RPMI7951 (cell line): ENCODE measurements at regions not wholly inside any gene's neighbourhood (a gene's known extent, or its start where the extent isn't known, plus 50 kb on each side); places are given as distances from the start of the nearest gene placed in this dataset.
"Not testable (repeated sequence)": the region's sequence is repeated elsewhere in the genome, so short reads cannot be mapped to it uniquely, and the experiment has no call there.

ENCODE experiments used
- DNase-seq: peaks from one replicate; pipeline ENCODE4 v3.0.0-alpha.2; 2012; ENCODE audit warnings: low read depth

- DNase-seq: not testable (repeated sequence)
Measured at GRCh38 chr4:28077203-28077602, 1216.6 kb downstream of the STIM2 start.

- DNase-seq: no peak
Measured at GRCh38 chr4:28082686-28083390, 1222.2 kb downstream of the STIM2 start.

- no peak for DNase-seq
Measured at GRCh38 chr4:28092610-28093009, 1232.0 kb downstream of the STIM2 start.

GRCh38 chr4:28093071-28093470, 1232.4 kb downstream of the STIM2 start:
- no peak for DNase-seq

GRCh38 chr4:28101583-28101982, 1240.9 kb downstream of the STIM2 start:
- DNase-seq: no peak

GRCh38 chr4:28105271-28105859, 1244.7 kb downstream of the STIM2 start:
- DNase-seq: no peak

- no peak for DNase-seq
Measured at GRCh38 chr4:28106155-28106554, 1245.5 kb downstream of the STIM2 start.

DNA sequence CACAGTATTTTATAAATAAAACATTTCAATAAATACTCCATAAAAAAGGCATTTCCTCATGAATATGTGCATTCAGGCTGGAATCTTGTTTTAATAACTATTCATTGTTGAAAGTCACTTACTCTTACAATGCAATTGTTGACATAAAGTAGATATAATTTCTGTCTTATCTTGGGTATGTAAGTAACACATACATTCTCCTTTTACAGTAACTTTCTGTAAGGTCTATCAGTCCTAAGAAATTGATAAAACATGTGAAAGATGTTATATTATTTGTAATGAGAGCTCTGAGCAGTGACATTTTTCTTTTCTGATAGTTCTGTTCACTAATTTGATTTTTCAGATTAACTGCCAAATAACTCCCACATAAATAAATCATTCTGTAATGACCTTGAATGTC, 1249.2 kb downstream of the STIM2 start:
- DNase-seq: no peak

GRCh38 chr4:28112691-28113335, 1252.2 kb downstream of the STIM2 start:
- not testable (repeated sequence) for DNase-seq

DNA sequence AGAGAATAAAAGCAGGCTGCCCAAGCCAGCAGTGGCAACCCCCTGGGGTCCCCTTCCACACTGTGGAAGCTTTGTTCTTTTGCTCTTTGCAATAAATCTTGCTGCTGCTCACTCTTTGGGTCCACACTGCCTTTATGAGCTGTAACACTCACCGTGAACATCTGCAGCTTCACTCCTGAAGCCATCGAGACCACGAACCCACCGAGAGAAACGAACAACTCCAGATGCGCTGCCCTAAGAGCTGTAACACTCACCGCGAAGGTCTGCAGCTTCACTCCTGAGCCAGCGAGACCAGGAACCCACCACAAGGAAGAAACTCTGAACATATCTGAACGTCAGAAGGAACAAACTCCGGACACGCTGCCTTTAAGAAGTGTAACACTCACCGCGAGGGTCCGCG, 1252.9 kb downstream of the STIM2 start:
- DNase-seq: not testable (repeated sequence)

DNA sequence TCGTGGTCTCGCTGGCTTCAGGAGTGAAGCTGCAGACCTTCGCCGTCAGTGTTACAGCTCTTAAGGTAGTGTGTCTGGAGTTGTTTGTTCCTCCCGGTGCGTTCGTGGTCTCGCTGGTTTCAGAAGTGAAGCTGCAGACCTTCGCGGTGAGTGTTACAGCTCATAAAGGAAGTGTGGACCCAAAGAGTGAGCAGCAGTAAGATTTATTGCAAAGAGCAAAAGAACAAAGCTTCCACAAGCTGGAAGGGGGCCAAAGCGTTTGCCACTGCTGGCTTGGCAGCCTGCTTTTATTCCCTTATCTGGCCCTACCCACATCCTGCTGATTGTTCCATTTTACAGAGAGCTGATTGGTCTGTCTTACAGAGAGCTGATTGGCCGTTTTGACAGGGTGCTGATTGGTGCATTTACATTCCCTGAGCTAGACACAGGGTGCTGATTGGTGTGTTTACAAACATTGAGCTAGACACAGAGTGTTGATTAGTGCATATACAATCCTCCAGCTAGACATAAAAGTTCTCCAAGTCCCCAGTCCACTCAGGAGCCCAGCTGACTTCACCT, 1256.0 kb downstream of the STIM2 start:
- DNase-seq: not testable (repeated sequence)

DNA sequence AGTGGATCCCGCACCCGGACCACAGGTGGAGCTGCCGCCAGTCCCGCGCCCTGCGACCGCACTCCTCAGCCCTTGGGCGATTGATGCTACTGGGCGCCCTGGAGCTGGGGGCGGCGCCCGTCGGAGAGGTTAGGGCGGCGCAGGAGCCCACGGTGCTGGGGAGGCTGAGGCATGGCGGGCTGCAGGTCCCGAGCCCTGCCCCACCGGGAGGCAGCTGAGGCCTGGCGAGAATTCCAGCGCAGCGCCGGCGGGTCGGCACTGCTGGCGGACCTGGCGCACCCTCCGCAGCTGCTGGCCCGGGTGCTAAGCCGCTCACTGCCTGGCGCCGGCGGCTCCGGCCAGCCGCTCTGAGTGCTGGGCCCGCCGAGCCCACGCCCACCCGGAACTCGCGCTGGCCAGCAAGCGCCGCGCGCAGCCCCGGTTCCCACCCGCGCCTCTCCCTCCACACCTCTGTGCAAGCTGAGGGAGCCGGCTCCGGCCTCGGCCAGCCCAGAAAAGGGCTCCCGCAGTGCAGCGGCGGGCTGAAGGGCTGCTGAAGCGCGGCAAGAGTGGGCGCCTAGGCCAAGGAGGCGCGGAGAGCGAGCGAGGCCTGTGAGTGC, 1256.5 kb downstream of the STIM2 start:
- DNase-seq: no peak

- no peak for DNase-seq
Measured at GRCh38 chr4:28146191-28146590, 1285.5 kb downstream of the STIM2 start.

DNA sequence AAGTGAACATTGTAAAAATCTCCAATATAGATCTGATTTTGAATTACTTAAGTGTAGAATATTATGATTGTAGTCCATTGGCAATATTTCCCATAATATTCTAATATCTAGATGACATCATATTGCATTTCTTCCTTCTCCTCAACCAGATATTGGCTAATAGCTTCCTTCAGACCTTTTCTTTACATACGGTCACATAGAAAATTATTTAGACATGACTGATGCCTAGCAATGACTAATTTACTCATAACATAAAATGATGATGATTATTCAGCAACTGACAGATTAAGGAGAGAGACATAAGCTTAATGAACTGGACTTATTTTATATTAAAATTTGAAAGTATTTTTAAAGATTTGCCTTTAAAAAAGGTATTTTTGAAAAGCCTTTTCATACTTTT, 1287.6 kb downstream of the STIM2 start:
- DNase-seq: no peak

DNA sequence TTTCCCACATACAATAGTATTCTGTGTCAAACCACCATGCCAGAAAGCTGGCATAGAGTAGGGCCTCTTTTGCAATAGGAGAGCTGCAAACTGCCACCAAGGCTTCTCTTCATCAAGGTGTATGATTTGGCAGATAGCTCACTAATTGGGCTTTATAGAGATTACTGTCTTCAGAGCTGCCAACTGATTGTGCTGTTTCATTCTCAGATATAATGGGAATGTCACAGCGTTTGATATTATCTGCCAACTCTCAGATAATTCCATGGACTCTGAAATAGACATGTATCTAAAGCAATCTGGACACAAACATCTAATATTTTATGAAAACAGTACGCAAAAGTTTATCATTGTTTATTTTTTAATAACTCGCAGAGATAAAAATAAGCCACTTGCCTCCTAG, 1289.1 kb downstream of the STIM2 start:
- no peak for DNase-seq

GRCh38 chr4:28151314-28151713, 1290.7 kb downstream of the STIM2 start:
- DNase-seq: no peak

DNA sequence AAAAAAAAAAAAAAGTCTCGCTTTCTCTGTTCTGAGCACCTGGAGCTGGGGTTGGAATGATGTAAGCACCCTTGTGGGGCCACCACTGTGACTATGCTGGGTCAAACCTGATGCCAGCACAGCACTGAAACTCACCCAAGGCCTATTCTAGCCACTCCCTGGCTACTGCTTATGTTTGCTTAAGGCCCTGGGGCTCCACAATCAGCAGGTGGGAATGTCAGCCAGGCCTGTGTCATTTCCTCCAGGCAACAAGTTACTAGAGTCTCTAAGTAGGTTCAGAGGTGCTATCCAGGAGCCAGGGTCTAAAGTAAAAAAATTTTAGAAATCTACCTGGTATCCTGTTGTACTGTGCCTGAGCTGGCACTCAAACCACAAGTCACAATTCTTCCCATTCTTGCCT, 1306.8 kb downstream of the STIM2 start:
- no peak for DNase-seq

DNA sequence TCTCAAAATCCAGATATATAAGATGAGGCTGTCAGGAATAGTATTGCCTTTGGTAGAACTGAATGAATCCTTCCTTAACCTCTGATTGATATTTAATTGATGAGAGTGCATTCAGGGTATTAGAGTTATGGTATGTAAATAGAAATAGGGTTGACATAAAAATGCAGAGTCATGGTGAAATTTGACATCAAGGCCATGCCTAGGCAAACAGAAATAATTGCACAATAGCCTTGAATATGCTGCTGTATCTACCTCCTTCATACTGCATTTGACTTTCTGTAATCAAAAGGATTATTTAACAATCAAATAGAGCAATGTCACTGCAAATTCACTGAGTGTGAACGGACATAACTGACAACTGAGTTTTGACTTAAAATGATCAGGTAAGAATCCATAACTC, 1316.3 kb downstream of the STIM2 start:
- no peak for DNase-seq

DNA sequence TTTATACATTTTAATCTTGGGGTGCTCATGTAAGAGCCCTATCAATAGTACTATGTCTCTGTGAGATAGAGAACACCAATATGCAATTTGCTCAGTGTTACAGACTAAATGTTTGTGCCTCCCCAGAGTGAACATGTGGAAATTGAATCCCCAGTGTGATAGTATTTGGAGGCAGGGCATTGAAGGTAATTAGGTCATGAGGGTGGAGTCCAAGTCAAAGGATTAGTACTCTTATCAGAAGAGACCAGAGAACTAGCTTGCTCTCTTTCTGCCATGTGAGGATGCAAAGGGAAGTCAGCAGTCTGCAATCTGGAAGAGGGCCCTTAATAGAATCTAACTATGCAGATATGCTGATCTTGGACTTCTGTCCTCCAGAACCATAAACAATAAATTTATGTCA, 1317.0 kb downstream of the STIM2 start:
- DNase-seq: no peak

DNA sequence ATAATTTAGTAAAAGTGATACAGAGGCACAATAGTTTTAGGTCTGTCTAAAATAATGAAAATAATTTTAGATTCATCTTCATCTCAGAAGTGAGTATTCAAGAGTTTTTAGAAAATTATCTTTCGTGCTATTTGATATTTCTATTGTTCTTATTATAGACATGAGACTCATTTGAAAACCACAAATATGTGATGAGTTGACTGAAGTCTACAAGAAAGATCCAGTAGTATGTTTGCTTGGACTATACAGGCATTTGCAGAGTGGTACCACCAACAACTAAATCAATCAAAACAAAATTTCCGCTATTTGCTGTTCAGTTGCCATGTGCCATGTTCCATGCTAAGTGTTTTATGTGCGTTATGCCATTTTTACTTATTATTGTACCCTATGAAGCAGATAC, 1318.5 kb downstream of the STIM2 start:
- no peak for DNase-seq

- DNase-seq: no peak
Measured at GRCh38 chr4:28209371-28209924, 1348.8 kb downstream of the STIM2 start.
